T-cell (primary cell): ENCODE measurements at regions not wholly inside any gene's neighbourhood (a gene's known extent, or its start where the extent isn't known, plus 50 kb on each side); places are given as distances from the start of the nearest gene placed in this dataset.

Experiments
- ATAC-seq, 4 experiments: fragments of 200-7000 bp in 3 of 4; fragments of 150-1000 bp in 1 of 4; cut with Tn5 transposase; replicated peaks in 1 of 4; 1 replicate in 3 of 4; 2 replicates in 1 of 4; pipeline ENCODE4 v1.10.0; 2021; ENCODE audit warnings: moderate library complexity in 3 of 4, mild to moderate bottlenecking in 2 of 4, moderate number of reproducible peaks in 1 of 4
- CTCF ChIA-PET, 2 donors: fragments of 300-600 bp; sonication (Branson Sonifier 250); formaldehyde crosslinking; loops; one replicate each; lab custom pipeline; 2022; ENCODE audit warnings: antibody characterized with exemption in 2 of 2; lab: Charles Lee
- POLR2A ChIA-PET, 2 donors: fragments of 300-600 bp; sonication (Branson Sonifier 250); formaldehyde crosslinking; loops; one replicate each; lab custom pipeline; 2022; ENCODE audit warnings: antibody characterized with exemption in 2 of 2; lab: Charles Lee
- DNase-seq, 35 experiments: peaks; one replicate each; pipeline versions ENCODE4 v3.0.0 to v3.0.0-alpha.2; 2013 to 2023
- H3K27ac ChIP-seq: one replicate; pipeline ENCODE4 v1.5.1; 2013; ENCODE audit warnings: low read length
- H3K27me3 ChIP-seq, 2 experiments: replicated peaks in 1 of 2; 1 replicate in 1 of 2; 2 replicates in 1 of 2; pipeline versions ENCODE4 v1.6.1 to v1.7.0; 2013; ENCODE audit warnings: low read length in 1 of 2, mixed read lengths in 1 of 2; ENCODE audit not compliant: control insufficient read depth in 2 of 2, insufficient read depth in 2 of 2; ENCODE audit errors: extremely low read depth in 1 of 2
- H3K36me3 ChIP-seq, 2 donors: 1 replicate in 1 of 2; 2 replicates in 1 of 2; pipeline versions ENCODE4 v1.6.1 to v1.7.0; 2013; ENCODE audit warnings: low read length in 1 of 2; ENCODE audit not compliant: control insufficient read depth in 2 of 2, insufficient read depth in 1 of 2; ENCODE audit errors: extremely low read depth in 1 of 2
- H3K4me1 ChIP-seq, 2 experiments: 1 replicate in 1 of 2; 2 replicates in 1 of 2; pipeline versions ENCODE4 v1.6.1 to v1.7.0; 2013; ENCODE audit warnings: low read length in 2 of 2, mixed read lengths in 1 of 2; ENCODE audit not compliant: insufficient read depth in 2 of 2, control insufficient read depth in 1 of 2; ENCODE audit errors: extremely low read depth in 1 of 2
- H3K4me3 ChIP-seq, 2 donors: 1 replicate in 1 of 2; 2 replicates in 1 of 2; pipeline versions ENCODE4 v1.5.1 to v1.7.0; 2013; ENCODE audit warnings: mild to moderate bottlenecking in 2 of 2, low read length in 1 of 2, moderate library complexity in 1 of 2; ENCODE audit not compliant: control insufficient read depth in 1 of 2; ENCODE audit errors: extremely low read depth in 1 of 2
- H3K9me3 ChIP-seq: 2 replicates; pipeline ENCODE4 v1.7.0; 2013
- H3K27ac Mint-ChIP-seq, 2 donors: one replicate each; pipeline ENCODE4 v1.8.0; 2020 to 2021; ENCODE audit warnings: mild to moderate bottlenecking in 2 of 2, mixed read lengths in 2 of 2
- H3K27me3 Mint-ChIP-seq, 2 donors: one replicate each; pipeline ENCODE4 v1.8.0; 2021 to 2022; ENCODE audit warnings: mixed read lengths in 2 of 2
- H3K36me3 Mint-ChIP-seq: one replicate; pipeline ENCODE4 v1.8.0; 2021; ENCODE audit warnings: mixed read lengths
- H3K4me1 Mint-ChIP-seq, 3 donors: one replicate each; pipeline ENCODE4 v1.8.0; 2020 to 2022; ENCODE audit warnings: mixed read lengths in 3 of 3, mild to moderate bottlenecking in 1 of 3
- H3K4me3 Mint-ChIP-seq, 3 donors: one replicate each; pipeline ENCODE4 v1.8.0; 2020 to 2022; ENCODE audit warnings: mild to moderate bottlenecking in 3 of 3, mixed read lengths in 3 of 3, moderate library complexity in 3 of 3
- H3K9me3 Mint-ChIP-seq, 3 donors: one replicate each; pipeline ENCODE4 v1.8.0; 2020 to 2022; ENCODE audit warnings: mixed read lengths in 3 of 3
- WGBS: methylation state at CpG from one replicate; pipeline ENCODE4 v1.1.5; 2013; ENCODE audit warnings: missing lambda C conversion rate; ENCODE audit not compliant: insufficient coverage; 5-methylcytosine and 5-hydroxymethylcytosine counted together

DNA sequence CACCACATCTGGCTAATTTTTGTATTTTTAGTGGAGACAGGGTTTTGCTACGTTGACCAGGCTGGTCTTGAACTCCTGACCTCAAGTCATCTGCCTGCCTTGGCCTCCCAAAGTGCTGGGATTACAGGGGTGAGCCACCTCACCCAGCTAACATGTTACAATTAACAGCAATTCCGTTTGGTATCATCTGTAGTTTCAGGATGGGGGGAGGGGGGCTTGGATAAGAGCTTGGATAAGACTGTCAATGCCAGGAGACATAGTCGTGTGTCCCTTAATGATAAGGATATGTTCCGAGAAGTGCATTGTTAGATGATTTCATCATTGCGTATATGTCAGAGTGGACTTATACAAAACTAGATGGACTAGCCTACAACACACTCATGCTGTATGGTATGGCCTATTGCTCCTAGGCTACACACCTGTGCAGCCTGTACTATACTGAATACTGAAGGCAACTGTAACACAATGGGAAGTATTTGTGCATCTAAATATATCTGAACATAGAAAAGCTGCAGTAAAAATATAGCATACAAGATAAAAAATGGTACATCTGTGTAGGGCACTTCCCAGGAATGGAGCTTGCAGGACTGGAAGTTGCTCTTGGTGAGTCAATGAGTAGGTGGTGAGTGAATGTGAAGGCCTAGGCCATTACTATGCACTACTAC is 103.9 kb upstream of the TNS3 start:
- Mint-ChIP-seq H3K27me3 (no peaks in the 10 kb centered on the region), H3K27ac (no peak overlapping the region), H3K36me3 (no peaks in the 10 kb centered on the region), H3K4me3 (no peak overlapping the region), H3K9me3 (no peaks in the 10 kb centered on the region), H3K4me1 (no peaks in the 10 kb centered on the region)
- H3K27ac ChIP-seq = no peak overlapping the region
- CTCF ChIA-PET = no interaction called here
- peak in 1 of 4 experiments; percentile 8 for ATAC-seq
- H3K9me3 ChIP-seq = no peaks in the 10 kb centered on the region
- no peaks in the 10 kb centered on the region for H3K36me3 ChIP-seq
- no CpG with 5 or more reads among the region's 5 CpGs for WGBS
- peaks cover 0 to 2% of the 10 kb centered on the region in 2 experiments for H3K27me3 ChIP-seq
- POLR2A ChIA-PET = interaction anchor here in 1 of 2 donors (1.0 kb wide), 1 partner anchor 1791 kb away, joined by 4 read pairs; no protein-coding TSS in a partner anchor
- H3K4me3 ChIP-seq = no peak overlapping the region
- H3K4me1 ChIP-seq = no peaks in the 10 kb centered on the region
- DNase-seq = no peak

DNA sequence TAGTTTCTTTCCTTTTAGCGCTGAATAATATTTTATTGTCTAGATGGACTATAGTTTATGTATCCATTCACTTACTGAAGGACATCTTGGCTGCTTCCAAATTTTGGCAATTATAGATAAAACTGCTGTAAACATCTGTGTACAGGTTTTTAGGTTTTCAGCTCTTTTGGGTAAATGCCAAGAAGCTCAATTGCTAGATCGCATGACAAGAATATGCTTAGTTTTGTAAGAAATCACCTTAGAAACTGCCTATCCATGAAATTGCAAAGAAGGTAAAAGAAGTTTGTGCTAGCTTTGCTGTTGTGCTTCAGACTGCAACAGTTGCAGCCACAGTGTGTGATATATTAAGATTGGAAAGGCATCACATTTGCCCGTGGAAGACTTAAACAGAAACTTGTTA is 103.2 kb upstream of the TNS3 start:
- no CpG with 5 or more reads among the region's 3 CpGs for WGBS
- DNase-seq (no peak), ATAC-seq (no peak)
- Histone ChIP-seq H3K27ac (no peak overlapping the region), H3K36me3 (no peaks in the 10 kb centered on the region), H3K4me3 (no peak overlapping the region), H3K9me3 (no peaks in the 10 kb centered on the region), H3K27me3 (peaks cover 0 to 2% of the 10 kb centered on the region in 2 experiments), H3K4me1 (no peaks in the 10 kb centered on the region)
- no peak overlapping the region for H3K27ac Mint-ChIP-seq
- CTCF ChIA-PET = no interaction called here
- no peaks in the 10 kb centered on the region for H3K36me3 Mint-ChIP-seq
- H3K9me3 Mint-ChIP-seq = no peaks in the 10 kb centered on the region
- no peaks in the 10 kb centered on the region for H3K27me3 Mint-ChIP-seq
- POLR2A ChIA-PET = interaction anchor here in 1 of 2 donors (0.7 kb wide), 1 partner anchor 33 kb away, joined by 5 read pairs; no protein-coding TSS in a partner anchor
- no peaks in the 10 kb centered on the region for H3K4me1 Mint-ChIP-seq
- no peak overlapping the region for H3K4me3 Mint-ChIP-seq

DNA sequence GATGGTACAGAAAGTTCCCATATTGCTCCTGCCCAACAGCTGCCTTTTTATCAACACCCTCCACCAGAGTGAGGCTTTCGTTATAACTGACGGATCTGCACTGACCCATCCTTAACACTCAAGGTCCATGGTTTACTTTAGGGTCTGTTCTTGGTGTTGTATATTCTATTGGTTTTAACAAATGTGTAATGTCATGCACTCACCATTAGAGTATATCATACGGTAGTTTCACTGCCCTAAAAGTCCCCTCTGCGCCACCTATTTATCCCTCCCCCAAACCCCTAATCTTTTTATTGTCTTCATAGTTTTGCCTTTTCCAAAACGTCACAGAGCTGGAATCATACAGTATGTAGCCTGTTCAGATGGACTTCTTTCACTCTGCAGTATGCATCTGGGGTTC is 102.8 kb upstream of the TNS3 start:
- Mint-ChIP-seq H3K4me1 (no peaks in the 10 kb centered on the region), H3K4me3 (no peak overlapping the region), H3K27ac (no peak overlapping the region), H3K36me3 (no peaks in the 10 kb centered on the region), H3K27me3 (no peaks in the 10 kb centered on the region), H3K9me3 (no peaks in the 10 kb centered on the region)
- Histone ChIP-seq H3K27me3 (no peaks in the 10 kb centered on the region), H3K27ac (no peak overlapping the region), H3K9me3 (no peaks in the 10 kb centered on the region), H3K4me1 (no peaks in the 10 kb centered on the region), H3K4me3 (no peak overlapping the region), H3K36me3 (no peaks in the 10 kb centered on the region)
- ATAC-seq (no peak), DNase-seq (no peak)
- ChIA-PET POLR2A (interaction anchor here in 1 of 2 donors (0.7 kb wide), 1 partner anchor 33 kb away, joined by 5 read pairs; no protein-coding TSS in a partner anchor), CTCF (no interaction called here)
- 80% methylated on average over 1 of the region's 5 CpGs for WGBS

DNA sequence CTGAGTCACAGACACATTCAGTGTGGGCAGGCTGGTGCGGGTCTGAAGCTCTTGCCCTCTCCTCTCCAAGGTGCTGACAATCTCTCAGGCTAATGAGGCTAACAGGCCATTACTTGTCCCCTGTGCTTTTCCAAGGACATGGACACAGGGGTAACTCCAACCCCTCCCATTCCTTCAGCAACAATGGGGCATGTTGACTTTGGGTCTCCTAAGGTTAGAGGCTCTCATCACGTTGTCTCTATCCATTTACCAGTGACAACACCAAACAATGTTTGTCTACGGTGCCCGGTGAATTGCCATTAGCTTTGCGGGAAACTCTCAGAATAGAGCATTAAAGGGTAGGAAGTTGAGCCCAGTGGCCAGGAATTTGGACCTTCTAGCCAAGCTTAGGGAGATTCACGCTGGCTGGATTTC is 101.6 kb upstream of the TNS3 start:
- H3K27me3 ChIP-seq = no peaks in the 10 kb centered on the region
- ATAC-seq (no peak), DNase-seq (no peak)
- no peaks in the 10 kb centered on the region for H3K27me3 Mint-ChIP-seq
- POLR2A ChIA-PET = no interaction called here
- no peak overlapping the region for H3K27ac Mint-ChIP-seq
- no peaks in the 10 kb centered on the region for H3K4me1 ChIP-seq
- CTCF ChIA-PET = no interaction called here
- 90% methylated on average over 3 of the region's 6 CpGs for WGBS
- no peak overlapping the region for H3K4me3 ChIP-seq
- no peak overlapping the region for H3K4me3 Mint-ChIP-seq
- no peaks in the 10 kb centered on the region for H3K9me3 ChIP-seq
- H3K27ac ChIP-seq = no peak overlapping the region
- H3K4me1 Mint-ChIP-seq = no peaks in the 10 kb centered on the region
- H3K36me3 ChIP-seq = no peaks in the 10 kb centered on the region
- H3K36me3 Mint-ChIP-seq = no peaks in the 10 kb centered on the region
- no peaks in the 10 kb centered on the region for H3K9me3 Mint-ChIP-seq

DNA sequence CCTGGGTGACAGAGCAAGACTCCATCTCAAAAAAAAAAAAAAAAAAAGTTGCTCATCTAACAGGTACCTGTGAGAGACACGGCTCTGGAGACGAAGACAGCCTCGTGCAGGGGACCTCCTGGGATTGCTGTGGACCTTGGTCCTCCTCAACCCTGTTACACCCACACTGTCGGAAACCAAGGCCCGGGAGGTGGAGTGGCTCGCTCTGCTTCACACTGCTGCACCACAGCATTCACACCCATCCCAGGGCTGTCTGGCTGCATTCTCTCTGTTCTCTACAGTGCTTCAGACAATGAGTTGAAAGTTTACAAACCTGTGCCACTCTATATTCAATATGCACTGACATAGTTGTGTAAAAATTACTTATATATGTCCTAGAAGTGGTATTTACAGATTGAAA is 101.0 kb upstream of the TNS3 start:
- ChIA-PET POLR2A (no interaction called here), CTCF (no interaction called here)
- ATAC-seq (no peak), DNase-seq (no peak)
- no peaks in the 10 kb centered on the region for H3K36me3 ChIP-seq
- H3K36me3 Mint-ChIP-seq = no peaks in the 10 kb centered on the region
- H3K4me3 ChIP-seq = no peak overlapping the region
- no peaks in the 10 kb centered on the region for H3K9me3 Mint-ChIP-seq
- no peaks in the 10 kb centered on the region for H3K4me1 Mint-ChIP-seq
- H3K27ac Mint-ChIP-seq = no peak overlapping the region
- H3K27me3 ChIP-seq = no peaks in the 10 kb centered on the region
- H3K27ac ChIP-seq = no peak overlapping the region
- H3K9me3 ChIP-seq = no peaks in the 10 kb centered on the region
- no peaks in the 10 kb centered on the region for H3K27me3 Mint-ChIP-seq
- H3K4me3 Mint-ChIP-seq = no peak overlapping the region
- WGBS = 85% methylated on average over 3 of the region's 6 CpGs
- no peaks in the 10 kb centered on the region for H3K4me1 ChIP-seq

DNA sequence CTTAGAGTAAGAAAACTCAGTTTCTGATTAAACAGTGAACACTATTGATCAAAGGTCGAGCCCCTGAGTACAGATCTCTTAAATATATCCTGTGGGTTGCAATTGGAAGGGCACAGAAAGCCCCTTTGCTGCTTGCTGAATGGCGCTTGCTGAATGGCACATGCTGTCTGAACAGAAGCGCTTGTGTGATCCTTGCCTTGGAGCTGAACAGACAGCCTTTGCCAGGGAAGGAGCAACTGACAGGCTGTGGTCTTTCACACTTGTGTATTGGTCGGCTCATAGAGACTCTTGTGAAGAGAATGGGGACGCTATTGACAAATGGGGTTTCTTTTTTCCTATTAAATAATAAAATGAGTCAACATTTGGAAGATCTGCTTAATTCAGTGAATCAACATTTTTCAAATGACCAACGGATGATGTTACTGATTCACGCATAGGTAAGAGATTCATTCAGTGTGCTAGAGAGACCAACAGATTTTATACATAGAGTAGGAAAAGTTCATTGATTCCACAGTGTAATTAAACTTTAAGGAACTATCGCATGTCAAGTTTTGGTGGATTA is 99.4 kb upstream of the TNS3 start:
- ChIA-PET POLR2A (no interaction called here), CTCF (no interaction called here)
- ATAC-seq = no peak
- Histone ChIP-seq H3K4me3 (no peak overlapping the region), H3K36me3 (no peaks in the 10 kb centered on the region), H3K4me1 (no peaks in the 10 kb centered on the region), H3K9me3 (no peaks in the 10 kb centered on the region), H3K27ac (no peak overlapping the region), H3K27me3 (no peaks in the 10 kb centered on the region)
- Mint-ChIP-seq H3K27ac (no peak overlapping the region), H3K4me3 (no peak overlapping the region), H3K36me3 (no peaks in the 10 kb centered on the region), H3K9me3 (no peaks in the 10 kb centered on the region), H3K4me1 (no peaks in the 10 kb centered on the region), H3K27me3 (no peaks in the 10 kb centered on the region)
- 100% methylated on average over 1 of the region's 8 CpGs for WGBS
- no peak for DNase-seq
